HG03159 (cell line): ENCODE measurements at regions not wholly inside any gene's neighbourhood (a gene's known extent, or its start where the extent isn't known, plus 50 kb on each side); places are given as distances from the start of the nearest gene placed in this dataset.
"Not testable (repeated sequence)": the region's sequence is repeated elsewhere in the genome, so short reads cannot be mapped to it uniquely, and the experiment has no call there.

Experiments
- ATAC-seq: cut with Tn5 transposase; IDR thresholded peaks from one replicate; pipeline ENCODE4 v1.9.1; 2021; ENCODE audit warnings: mild to moderate bottlenecking, moderate library complexity; ENCODE audit not compliant: unreplicated experiment

DNA sequence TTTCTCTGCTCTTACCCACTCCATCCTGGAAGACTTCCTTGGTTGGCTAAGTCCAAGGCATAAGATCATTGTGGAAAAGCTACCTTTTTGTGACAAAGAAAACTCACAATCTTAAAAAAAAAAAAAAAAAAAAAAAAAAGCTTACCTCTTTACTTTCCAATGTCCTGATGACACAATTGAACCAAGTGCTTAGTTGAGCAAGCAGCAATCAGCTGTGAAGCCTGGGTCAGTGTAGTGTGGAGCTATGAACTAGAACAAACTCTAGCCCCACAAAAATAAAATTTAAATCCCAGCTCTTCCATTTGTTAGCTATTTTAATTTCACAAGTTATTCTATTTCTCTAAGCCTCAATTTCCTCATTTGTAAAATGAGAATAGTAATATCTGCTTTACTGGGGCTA lies 647.6 kb downstream of the LMO4 start:
- no peak for ATAC-seq

- no peak for ATAC-seq
These were observed 648.5 kb downstream of the LMO4 start for GRCh38 chr1:87977145-87977544.

DNA sequence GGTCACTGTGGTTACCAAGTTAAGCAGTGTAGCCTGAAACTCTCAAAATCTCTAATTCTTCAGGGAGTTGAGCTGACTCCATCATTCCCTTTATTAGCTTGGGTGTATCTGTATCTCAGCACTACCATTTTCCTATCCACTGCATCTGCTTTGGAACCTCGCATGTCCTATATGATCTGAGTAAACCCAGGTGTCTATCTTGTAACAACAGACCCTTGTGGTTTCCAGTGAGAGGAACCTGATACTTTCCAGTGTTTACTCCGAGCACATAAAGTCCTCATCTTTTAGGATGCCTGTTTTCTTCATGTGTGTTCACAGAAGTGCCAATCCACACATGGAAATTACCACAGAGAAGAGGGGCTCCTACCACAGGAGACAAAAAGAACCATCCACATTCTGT lies 650.4 kb downstream of the LMO4 start:
- no peak for ATAC-seq

DNA sequence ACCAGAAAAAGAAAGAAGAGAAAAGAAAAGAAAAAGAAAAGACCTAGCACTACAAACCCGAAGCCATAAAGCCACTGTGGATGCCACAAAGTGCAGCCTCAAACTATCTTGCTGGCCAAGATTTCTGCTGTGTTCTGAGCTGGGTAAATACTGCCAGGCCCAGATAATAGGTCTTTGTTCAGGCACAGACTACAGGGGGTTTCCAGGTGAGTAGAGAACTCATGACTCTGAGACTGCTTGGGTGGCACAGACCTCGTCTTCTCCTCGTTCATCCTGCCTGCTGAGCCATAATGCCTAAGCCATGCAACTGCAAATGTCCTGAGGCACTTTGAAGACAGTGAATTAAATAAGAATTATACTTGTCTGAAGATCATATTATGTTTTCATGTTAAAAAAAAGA lies 651.8 kb downstream of the LMO4 start:
- ATAC-seq = no peak

GRCh38 chr1:87981386-87981785 lies 652.7 kb downstream of the LMO4 start:
- ATAC-seq = no peak

- ATAC-seq = no peak
These were observed 653.1 kb downstream of the LMO4 start for GRCh38 chr1:87981810-87982209.

DNA sequence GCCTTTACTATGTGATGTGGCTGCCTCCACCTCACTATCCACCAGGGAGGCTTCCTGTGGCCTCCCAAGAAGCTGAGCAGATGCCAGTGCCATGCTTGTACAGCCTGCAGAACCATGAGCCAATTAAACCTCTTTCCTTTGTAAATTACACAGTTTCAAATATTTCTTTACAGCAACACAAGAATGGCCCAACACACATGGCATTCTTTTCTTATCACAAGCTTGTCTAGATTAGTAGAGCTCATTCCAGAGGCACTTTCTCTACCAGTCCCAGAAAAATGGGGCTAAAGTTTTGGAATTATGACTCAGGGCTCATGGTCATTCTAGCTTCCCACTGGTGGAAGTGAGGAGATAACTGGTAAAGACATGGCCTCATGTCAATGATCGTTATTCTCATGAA lies 655.2 kb downstream of the LMO4 start:
- no peak for ATAC-seq

DNA sequence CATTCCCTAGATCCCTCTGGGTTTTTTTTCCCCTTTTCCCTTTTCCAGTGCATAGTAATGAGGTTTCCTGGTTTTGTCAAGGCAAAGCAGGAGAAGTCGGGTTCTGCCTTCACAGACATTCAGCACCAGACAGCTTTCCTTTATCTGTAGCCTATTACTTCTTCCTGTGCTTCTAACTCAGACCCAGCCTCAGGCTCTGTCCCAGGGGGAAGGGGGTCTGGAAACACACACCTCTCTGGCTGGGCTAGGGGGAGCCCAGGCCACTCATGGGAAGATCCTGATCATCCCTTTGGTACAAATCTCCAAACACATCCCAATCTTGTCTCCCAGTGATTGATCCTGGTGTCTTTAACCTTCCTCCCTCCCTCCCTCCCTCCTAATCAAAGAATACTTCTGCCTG lies 656.4 kb downstream of the LMO4 start:
- ATAC-seq = no peak

DNA sequence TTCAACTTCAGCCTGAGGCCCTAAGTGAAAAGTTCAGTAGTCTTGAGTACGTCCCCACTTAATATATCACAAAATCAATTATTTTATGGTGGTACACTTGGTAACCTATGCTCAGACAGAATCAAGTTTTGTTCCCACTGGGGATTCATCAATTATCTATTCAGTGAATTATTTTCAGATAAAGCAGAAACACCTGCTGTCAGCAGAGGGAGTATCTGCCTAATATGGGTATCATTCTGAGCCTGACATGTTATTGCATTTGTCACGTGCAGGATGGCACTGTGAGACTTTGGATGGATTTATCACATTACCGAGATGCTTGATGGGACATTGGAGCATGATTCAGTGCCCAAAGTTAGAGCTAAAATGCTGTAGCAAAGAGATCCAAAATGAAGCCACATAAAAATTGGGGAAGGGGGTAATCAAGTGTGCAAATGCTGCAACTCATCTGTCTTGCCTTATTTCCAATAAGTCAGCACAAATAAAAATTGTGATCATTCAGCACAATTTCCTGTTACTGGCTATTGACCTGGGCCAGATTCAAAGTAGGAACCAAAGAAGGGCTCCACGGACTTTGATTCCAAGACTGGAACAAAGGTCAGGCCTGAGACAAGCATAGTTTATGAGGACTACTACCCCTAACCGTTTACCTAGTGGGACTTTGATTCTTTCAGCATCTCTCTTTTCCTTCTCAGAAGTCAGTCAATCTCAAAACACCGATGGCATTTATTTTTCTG lies 657.6 kb downstream of the LMO4 start:
- no peak for ATAC-seq

DNA sequence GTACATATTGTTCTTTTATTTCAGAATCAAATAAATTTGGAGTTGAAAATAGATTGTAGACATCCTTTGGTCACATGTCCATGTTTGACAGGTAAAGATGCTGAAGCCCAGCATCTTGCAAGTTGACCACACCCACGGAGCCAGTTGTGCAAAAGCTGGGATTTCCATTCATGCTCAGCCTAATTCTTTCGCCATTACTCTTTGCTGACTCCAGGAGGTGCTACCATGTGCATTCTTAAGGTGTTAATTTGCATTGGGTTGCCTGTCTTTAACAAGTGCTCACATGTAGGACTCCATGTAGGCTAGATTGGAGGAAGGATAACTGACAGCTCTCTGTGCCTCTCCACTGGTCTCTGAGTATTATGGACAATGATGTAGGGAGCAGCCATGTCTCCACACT lies 660.7 kb downstream of the LMO4 start:
- no peak for ATAC-seq

- not testable (repeated sequence) for ATAC-seq
These were observed 663.9 kb downstream of the LMO4 start for GRCh38 chr1:87992536-87992935.

GRCh38 chr1:87993051-87993450 lies 664.4 kb downstream of the LMO4 start:
- ATAC-seq = no peak

GRCh38 chr1:87999852-88000251 lies 671.2 kb downstream of the LMO4 start:
- no peak for ATAC-seq

DNA sequence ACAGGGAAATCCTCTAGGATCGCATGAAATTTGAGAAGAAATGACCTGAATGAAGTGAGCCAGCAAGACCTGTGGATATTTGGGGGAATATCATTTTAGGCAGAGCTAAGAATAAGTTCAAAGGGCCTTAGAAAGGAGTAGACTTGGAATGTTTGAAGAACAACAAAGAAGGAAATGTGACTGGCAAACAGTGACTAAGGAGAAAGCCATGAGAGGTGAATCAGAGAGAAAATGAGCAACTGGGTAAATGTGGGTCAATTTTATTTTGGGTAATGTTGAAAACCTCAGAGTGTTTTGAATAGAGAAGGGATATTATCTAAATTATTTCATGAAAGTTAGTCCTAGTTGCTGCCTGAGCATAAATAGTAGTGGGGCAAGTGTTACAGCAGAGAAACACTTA lies 672.8 kb downstream of the LMO4 start:
- no peak for ATAC-seq

GRCh38 chr1:88003255-88003654 lies 674.6 kb downstream of the LMO4 start:
- no peak for ATAC-seq

DNA sequence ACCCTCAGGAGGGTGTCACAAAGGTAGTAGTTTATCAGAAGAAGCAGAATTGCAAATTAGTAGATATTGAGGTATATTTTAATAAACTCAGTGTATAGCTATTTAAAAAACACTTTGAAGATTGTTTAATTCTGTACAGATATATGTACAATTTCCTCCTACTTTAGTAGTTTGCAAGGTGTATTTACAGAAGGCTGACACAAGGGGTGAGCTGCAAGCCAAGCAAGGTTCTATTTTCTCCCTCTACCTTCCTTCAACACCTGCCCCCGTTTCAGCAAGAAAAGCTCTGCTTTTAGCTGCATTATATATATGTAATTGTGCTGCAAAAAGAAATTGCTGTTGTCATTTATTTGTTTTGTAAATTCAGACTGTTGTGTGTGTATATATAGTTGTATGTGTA lies 674.2 kb upstream of the PKN2 start:
- no peak for ATAC-seq

DNA sequence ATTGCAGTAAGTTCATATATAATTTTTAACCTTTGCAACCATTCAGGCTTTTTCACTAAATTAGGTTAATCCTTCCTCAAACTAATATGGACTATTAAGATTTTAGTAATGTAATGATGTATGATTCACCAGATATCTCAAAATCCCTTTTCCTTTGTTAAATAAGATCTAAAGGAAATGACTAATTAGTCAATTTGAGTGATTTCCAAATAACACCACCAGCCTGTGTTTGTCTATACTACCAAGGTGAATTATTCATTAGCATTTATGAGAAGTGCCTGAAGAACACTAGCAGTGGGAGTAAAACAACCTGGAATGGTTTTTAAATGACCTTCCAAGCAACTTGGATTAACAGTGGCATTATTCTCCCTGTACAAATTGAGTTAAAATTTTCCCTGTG lies 670.6 kb upstream of the PKN2 start:
- ATAC-seq = no peak

DNA sequence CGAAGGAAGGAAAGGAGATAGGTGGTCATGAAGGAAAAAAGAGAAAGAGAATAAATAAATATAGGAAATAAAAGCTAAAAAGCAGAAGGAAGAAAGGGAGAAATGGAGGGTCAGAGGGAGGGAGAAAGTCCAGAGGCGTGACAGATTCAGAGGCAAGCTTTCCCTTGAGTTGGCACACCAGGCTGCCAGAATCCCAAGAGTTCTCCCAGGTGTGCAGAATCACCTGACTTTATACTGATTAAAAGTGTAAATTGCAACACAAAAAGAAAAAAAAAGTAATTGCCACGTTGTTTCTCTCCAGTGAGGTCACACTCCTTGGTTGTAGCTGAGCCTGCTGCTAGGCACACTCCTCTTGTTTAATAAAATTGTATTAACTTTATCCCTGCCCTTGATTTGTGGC lies 669.9 kb upstream of the PKN2 start:
- ATAC-seq = no peak

- no peak for ATAC-seq
These were observed 667.1 kb upstream of the PKN2 start for GRCh38 chr1:88016947-88017346.

GRCh38 chr1:88021529-88021928 lies 662.5 kb upstream of the PKN2 start:
- ATAC-seq = no peak

- ATAC-seq = no peak
These were observed 661.6 kb upstream of the PKN2 start for GRCh38 chr1:88022516-88022915.

- ATAC-seq = no peak
These were observed 654.9 kb upstream of the PKN2 start for GRCh38 chr1:88029142-88029541.

DNA sequence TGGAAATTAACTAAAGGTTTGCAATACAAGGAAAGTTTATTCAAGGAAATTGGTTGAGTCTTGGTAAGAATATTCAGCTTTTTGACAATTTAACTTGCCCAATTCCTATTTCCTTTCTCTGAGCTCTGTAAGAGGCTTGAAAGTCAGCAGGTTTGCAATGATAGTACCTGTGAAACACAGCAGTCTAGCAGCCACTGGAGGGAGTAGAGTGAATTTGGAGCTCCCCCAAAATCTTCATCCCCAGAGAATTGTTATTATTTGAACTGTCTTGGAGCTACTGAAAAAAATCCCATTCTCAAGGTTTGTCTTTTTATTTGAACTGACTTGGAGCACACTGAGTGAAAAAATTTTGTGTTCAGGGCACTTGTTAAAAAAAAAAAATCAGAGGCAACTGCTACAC lies 654.2 kb upstream of the PKN2 start:
- no peak for ATAC-seq
